ENCODE measurements at regions not wholly inside any gene's neighbourhood (a gene's known extent, or its start where the extent isn't known, plus 50 kb on each side); places are given as distances from the start of the nearest gene placed in this dataset.

DNA sequence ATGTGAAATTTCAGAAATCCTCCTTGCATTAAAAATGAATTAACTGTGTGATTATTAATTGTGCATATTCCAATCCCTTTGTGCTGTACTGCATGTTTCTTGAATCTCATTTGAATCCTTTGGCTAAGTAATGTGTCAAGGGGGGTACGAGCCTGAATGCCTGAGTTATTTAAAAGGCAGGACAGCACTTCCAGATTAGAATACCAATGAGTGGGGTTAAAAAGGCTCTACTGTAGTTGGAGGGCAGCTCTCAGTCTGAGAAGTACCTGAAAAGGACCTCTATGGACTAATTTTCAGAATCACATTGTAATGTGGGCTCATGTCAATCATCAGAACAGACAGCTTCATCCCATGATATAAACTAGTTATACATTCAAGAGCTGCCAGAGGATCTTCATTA is 423.0 kb downstream of the GRB14 start:
- DNase-seq (ENCODE audit: low spot score) (no peak), ATAC-seq (no peak)
- intact Hi-C loops (cut with DNase I), result no loop called here

DNA sequence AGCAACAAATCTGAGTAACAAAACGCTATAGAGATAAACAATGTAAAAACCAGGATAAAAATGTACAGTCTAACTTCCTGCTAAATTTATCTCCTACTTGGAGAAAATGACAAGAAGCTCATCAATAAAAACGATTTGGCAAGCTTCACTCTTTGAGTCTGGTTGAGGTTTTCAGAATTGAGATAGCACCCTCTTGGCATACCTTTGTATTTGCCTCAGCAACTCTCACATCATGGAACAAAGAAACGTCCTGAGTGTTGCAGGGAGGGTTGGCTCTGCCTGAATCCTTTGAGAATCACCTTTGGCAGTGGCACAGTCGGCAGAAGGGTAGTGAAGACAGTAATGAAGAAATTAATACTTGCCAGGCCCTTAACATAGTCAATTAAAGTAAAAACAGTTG is 430.6 kb downstream of the GRB14 start:
- DNase-seq (ENCODE audit: low spot score), result no peak
- intact Hi-C loops (cut with DNase I), result no loop called here
- ATAC-seq, result no peak

DNA sequence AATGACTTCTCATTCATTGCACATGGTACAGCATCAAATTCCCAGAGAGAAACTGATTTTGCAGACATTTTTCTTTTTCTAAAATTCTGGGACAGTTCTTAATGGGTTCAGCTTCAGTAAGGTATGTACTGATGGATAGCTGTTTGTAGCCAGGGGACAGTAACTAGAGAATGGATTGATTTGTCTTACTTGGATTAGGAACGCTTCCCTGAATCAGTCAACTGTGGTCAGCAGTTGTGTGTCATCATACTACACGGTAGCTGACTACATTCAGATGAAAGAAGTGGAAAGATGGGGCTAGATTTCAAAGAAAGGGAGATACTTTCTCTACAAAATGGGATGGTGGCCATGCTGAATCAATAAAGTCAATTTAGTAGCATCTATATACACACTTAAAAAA is 431.4 kb downstream of the GRB14 start:
- DNase-seq (ENCODE audit: low spot score) (no peak), ATAC-seq (no peak)
- intact Hi-C loops (cut with DNase I), result no loop called here

DNA sequence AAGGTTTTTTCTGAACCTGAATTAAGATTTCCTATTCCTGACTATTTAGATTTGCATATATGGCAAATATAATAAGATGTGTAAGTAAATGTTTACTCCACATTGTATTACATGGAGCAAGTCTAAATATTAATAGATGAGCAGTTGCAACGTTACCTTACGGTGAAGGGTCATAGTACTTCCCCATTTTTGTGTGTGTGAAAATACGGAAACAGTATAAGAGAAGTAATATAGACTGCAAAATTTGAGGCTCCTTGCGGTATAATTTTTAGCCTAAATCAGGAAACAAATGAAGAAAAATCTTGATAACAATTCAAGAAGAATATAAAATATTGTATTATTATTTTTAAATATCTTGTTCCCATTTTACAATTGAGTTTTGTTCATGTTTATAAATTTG is 434.2 kb downstream of the GRB14 start:
- no peak for DNase-seq (ENCODE audit: low spot score)
- ATAC-seq, result no peak

DNA sequence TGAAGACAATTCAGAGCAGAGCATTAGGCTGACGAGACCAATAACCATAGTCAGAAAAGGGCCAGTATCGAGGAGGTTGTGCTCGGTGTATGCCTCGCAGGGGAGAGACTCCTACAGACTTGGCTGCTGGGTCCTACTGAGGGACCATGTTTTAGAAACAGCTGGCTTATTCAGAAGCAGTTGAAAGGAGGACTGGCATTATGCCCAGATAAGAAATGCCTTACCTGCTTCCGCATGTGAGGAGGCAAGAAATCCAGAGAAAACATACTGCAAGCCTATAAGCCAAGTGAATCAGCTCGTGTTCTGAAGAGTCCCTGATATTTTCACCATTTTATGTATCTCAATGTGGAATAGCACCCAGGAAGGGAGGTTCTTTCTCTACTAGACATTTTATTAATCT is 434.7 kb downstream of the GRB14 start:
- DNase-seq (ENCODE audit: low spot score) (no peak), ATAC-seq (no peak)
- intact Hi-C loops (cut with DNase I), result no loop called here

More for the DNA sequence above, 434.2 kb downstream of the GRB14 start:
- intact Hi-C loops (cut with DNase I), result no loop called here

DNA sequence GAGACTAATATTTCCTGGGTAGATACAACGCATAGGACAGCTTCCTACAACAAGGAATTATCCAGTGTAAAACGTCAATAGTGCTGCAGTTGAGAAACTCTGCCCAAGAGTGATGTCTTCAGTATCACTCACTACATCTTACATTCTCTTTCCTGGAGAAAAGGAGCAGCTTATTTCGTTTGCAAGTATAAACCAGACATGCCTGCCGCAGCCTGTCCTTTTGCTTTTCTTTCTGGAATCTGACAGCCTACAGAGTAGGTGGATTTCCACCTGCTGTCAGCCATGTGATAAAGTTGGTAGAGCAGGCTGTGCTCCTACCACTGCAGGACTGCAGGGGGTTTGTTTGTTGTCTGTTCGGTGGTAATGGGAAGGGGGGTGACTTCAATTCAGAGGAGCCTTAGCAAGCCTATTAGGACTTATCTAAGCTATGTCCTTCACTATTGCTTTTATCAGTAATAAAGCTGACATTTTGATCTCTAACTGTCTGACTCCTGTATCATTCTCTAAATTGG is 439.1 kb downstream of the GRB14 start:
- ATAC-seq (no peak), DNase-seq (ENCODE audit: low spot score) (no peak)
- intact Hi-C loops (cut with DNase I), result no loop called here

DNA sequence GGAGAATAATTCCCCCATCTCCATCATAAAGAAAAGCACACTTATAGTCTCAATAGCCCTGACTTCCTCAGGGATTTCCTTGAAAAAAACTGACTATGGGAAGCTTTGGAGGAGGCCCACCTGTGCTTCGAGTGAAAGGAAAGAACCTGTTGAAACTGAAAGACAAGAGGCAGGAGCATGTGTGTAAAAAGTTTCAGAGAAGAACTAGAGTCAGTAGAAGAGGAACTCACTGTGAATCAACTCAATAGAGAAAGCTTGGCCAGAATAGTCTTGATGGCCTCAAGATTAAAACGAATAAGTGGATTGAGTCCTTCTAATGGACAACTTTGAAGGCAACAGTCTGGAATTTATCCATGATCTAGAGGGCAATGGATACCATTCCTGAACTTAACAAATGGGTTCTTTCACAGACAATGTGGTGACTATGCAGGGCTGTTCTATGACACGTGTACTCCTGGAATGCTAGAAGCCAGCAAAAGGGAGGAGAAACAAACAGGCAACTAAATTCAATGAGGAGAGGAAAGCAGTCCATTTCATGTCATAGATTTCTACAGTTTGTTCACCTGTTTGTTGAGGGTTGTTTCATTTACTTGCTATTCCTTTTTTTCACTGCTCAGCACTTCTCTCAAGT is 442.3 kb downstream of the GRB14 start:
- intact Hi-C loops (cut with DNase I), result loop anchor here (5.0 kb wide), 1 partner anchor 468 kb away; no protein-coding TSS in a partner anchor

DNA sequence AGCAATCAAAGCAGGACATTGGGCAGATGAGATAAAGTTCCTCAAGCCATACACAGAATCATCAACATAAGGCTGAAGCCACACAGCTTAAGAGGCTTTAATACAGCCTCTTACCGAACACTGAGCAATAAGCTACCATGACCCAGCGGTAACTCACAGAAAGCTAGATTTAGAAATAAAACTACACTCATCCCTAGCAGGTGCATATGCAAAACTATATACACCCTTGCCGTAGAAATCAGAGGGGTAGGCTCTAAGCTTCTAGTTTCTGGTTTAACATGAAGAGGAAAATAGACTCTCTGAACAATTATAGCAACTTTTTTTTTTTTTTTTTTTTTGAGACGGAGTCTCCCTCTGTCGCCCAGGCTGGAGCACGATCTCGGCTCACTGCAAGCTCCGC is 428.8 kb upstream of the FIGN start:
- DNase-seq (ENCODE audit: low spot score), result no peak
- intact Hi-C loops (cut with DNase I), result no loop called here

More for the DNA sequence above, 442.3 kb downstream of the GRB14 start:
- ATAC-seq, result no peak
- DNase-seq (ENCODE audit: low spot score), result no peak

DNA sequence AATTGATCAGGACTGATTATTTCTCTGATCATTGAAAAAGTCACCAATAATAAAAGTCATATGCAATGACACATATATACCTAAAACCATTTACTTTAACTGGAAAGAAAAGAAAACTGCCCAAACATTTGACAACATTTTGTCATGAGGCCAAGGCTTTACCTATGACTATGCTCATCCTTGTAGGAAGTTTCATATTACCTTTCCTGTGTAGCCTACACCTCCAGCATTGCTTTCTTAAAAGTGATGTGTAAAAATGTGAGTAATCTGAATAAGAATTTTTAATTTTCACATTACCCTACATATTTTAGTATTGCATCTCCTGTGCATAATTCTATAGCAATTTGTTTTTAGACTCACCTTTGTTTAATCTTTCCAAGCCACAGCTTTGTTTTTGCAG is 419.8 kb upstream of the FIGN start:
- no peak for DNase-seq (ENCODE audit: low spot score)
- intact Hi-C loops (cut with DNase I), result no loop called here
- no peak for ATAC-seq

More for the DNA sequence above, 428.8 kb upstream of the FIGN start:
- ATAC-seq, result no peak

DNA sequence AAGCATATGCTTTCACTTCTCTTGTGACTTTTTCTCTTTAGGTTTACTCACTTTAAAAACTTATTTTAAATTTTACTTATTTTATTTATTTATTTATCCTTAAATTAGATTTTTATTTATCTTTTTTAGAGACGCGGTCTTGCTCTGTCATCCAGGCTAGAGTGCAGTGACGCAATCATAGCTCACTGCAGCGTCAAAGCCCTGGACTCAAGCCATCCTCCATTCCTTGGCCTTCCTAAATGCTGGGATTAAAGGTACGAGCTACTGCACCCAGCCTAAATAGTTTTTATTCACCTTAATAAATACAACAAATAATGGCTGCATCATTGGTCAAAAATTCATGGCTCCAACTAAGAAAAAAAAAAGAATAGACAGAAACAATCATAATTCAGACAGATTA is 415.7 kb upstream of the FIGN start:
- ATAC-seq (no peak), DNase-seq (ENCODE audit: low spot score) (no peak)
- intact Hi-C loops (cut with DNase I), result no loop called here

DNA sequence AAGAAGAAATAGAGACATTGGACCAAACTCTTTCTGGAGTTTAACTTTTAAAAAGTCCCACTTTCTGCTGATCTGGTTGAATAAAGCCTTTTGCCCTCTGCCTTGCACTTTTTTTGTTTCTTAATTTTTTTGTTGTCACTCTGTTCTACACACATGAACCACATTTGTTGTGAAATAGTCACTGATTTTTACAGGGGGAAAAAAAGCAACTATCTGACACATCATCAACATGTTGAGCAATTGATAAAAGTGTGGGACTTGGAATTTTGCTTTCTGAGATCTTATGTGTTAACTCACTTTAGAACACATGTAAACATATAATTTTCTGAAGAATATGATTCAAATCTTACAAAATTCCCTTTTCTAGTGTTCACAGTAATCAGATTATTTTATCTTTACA is 414.8 kb upstream of the FIGN start:
- intact Hi-C loops (cut with DNase I), result no loop called here

DNA sequence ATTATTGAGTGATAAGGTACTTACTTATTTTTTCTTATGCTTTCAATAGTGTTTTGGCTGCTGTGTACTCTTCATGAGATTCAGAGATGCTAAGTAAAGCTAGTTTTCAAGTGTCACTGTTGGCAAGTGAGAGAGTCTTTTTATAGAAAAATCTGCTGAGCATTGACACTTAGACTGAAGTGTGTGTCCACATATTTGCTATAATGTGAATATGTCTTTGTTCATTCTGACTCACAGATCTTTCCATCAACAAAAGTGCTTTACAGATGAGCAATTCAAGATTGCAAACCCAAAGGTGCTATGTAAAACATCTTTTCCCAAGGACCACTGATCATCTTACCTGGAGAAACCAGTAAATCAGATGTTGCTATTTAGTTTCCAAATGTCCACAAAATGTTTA is 410.6 kb upstream of the FIGN start:
- ATAC-seq, result no peak

More for the DNA sequence above, 414.8 kb upstream of the FIGN start:
- ATAC-seq (no peak), DNase-seq (ENCODE audit: low spot score) (no peak)

DNA sequence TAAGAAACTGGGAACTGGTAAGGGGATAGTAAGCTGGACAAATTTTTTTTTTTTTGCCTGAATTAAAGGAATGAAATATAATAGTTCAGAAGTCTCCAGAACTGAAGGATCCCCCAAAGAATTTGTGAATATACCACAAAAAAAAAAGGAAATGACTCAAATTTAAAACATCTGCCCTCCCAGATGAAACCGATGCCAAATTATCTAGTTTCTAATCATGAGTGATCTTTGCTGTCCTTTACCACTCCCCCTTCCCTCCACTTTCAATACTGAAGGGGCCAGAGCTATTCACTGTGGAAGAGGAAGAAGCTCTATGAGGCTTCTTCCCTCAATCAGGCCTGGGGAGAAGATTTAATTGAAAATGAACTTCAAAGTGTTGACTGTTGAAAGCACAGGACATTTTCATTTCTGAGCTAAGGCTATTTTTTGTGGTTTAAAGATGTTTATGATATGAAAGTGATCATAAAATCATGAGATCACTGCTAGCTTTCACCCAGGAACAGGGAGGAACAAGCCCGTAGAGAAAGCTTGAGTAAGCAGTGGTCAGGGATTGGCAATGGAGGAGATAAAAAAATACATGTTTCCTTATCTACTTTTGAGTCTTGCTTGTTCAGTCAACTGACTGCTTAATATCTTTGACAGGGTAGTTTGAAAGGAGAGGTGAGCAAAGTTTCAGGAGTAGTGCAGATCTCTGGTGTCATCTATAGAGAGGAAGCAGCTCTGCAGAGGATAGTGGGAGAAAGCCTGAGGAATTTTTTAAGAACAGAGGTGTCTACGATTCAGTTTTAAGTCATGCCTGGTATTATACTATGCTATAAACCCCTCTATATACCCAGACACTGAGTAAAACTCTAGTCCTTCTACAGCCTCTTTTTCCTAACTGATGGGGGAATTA is 409.5 kb upstream of the FIGN start:
- intact Hi-C loops (cut with DNase I), result no loop called here
- no peak for DNase-seq (ENCODE audit: low spot score)
- ATAC-seq, result no peak

More for the DNA sequence above, 410.6 kb upstream of the FIGN start:
- DNase-seq (ENCODE audit: low spot score), result no peak
- intact Hi-C loops (cut with DNase I), result no loop called here

DNA sequence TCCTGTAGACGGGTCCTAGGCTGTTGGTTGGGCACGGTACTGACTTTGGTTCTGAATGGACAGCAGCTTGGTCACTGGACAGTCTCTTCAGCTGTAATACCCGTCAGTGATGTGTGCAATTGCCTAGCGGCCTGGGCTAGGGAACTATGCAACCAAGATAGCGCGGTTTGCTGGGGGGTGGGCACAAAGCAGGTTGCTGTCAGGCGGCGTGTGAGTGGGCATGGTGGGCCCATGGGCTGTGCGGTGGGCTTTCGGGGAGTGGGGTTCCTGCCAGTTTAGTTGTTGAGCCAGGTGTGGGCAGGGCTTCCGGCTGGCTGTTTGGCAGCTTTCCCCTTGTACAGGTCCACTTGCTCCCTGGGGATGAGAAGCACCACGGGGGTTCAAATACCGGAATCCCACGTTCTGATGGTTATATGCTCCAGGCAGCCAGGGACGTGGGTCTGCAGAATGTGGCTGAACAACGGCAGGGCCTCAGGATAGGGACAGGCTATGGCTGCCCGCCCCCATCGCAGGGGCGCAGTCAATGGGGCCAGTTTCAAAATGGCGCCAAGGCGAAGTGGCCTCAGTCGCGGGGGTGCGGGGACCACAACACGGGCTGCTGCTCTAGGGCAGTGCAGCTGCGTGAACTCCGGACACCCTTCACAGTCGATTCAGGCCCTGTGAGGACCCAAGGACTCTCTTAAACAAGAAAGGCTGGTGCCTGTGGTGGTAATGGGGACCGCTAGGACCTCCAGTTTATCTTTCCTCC is 407.5 kb upstream of the FIGN start:
- intact Hi-C loops (cut with DNase I), result no loop called here
- no peak for DNase-seq (ENCODE audit: low spot score)
- ATAC-seq, result no peak

DNA sequence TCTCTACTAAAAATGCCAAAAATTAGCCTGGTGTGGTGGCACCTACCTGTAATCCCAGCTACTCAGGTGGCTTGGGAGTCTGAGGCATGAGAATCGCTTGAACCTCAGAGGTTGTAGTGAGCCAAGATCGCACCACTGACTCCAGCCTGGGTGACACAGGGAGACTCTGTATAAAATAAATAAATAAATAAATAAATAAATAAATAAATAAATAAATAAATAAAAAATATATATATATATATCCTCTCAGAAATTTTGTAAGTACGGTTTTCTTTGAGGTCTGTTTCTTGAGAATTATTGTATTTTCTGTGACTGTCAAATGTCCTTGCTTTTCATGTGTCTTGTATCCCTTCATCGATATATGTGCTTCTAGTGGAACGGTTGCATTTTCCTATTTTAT is 406.9 kb upstream of the FIGN start:
- ATAC-seq, result no peak
- intact Hi-C loops (cut with DNase I), result no loop called here
- no peak for DNase-seq (ENCODE audit: low spot score)

DNA sequence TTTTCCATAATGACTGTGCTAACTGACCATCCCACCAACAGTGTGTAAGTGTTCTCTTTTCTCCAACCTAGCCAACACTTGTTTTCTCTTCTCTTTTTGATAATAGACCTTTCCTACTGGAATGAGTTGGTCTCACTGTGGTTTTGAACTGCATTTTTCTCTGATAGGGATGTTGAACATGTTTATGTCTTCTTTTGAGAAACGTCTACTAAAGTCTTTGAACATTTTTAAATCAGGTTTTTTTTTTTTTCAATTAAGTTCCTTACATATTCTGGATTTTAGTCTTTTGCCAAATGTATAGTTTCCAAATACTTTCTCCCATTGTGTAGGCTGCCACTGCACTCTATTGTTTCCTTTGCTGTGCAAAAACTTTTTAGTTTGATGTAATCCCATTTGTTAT is 405.5 kb upstream of the FIGN start:
- DNase-seq (ENCODE audit: low spot score), result no peak
- no peak for ATAC-seq
- intact Hi-C loops (cut with DNase I), result no loop called here

DNA sequence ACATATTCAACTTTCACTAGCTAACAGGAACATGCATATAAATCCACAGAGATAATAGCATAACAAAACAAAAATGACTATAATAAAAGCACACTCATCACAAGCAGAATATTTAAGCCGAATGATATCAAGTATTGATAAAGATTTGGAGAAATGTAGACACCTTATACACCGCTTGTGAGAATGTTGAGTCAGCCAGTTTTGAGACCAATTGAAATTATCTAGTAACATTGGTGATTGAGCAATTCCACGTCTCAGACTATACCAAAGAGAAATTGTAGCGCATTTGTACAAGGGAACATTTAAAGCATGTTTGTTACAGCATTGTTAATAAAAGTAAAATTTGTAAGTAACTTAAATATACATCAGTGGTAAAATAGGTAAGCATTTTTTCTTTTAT is 402.9 kb upstream of the FIGN start:
- ATAC-seq (no peak), DNase-seq (ENCODE audit: low spot score) (no peak)
- intact Hi-C loops (cut with DNase I), result no loop called here

DNA sequence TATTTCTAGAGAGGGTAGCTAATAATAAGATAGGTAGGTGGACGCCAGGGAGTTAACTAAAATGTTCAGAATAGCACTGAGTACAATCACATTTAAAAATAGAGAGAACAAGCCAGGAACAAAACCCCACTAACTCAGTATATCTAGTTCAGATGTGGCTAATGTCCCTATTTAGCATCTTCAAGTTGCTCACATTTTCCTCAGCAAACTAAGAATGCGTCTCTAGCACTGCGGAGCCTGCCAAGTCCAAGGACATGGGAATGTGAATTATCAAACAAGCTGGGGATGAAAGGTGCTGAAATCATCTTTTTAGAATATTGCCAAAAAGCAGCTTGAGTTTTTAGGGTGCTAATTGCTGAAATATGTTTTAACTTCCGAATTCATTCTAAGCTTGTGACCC is 398.5 kb upstream of the FIGN start:
- intact Hi-C loops (cut with DNase I), result no loop called here
- no peak for ATAC-seq
- DNase-seq (ENCODE audit: low spot score), result no peak

DNA sequence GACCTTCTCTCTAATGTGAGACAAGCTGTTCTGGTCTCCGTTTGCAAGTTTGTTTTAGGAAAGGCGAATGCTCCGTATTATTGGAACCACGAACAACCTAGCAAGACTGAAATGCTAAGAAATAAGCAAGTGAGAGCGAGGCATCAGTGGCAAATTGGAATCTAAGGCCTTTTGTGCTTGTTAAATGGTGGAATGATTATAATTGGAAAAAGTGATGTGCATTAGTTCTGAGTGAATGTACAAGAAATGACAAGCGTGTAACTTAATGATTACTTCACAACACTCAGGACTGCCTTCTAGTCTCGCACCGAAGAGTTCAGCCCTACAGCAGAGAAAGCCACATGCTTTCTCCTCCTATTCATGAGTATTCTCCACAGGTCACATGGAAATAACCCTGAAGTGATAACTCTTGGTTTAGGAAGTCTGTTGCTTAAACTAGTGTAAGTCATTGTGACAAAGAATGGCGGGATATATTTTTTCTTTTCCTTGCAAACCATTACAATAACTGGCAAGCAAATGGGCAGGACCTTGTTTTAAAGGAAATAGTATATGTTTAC is 392.2 kb upstream of the FIGN start:
- no peak for ATAC-seq
- intact Hi-C loops (cut with DNase I), result no loop called here
- no peak for DNase-seq (ENCODE audit: low spot score)
